K562 (cell line): ENCODE measurements at regions not wholly inside any gene's neighbourhood (a gene's known extent, or its start where the extent isn't known, plus 50 kb on each side); places are given as distances from the start of the nearest gene placed in this dataset.

ENCODE experiments used
- ATF3 ChIP-seq, 2 experiments: fragments of 450-650 bp in 1 of 2; sonication (generic) in 1 of 2; formaldehyde crosslinking in 1 of 2; IDR thresholded peaks in 1 of 2; conservative IDR thresholded peaks in 1 of 2; 2 replicates each; pipeline versions ENCODE4 v1.6.1 to v1.8.1; 2016 to 2023; ENCODE audit warnings: mild to moderate bottlenecking in 2 of 2, moderate library complexity in 2 of 2, inconsistent platforms in 1 of 2, missing genetic modification reagents in 1 of 2
- BMI1 ChIP-seq: fragments of 150-350 bp; IDR thresholded peaks from 2 replicates; pipeline ENCODE4 v1.6.1; 2014; ENCODE audit warnings: low read length
- CBX3 ChIP-seq, 2 experiments: IDR thresholded peaks; 1 replicate in 1 of 2; 2 replicates in 1 of 2; pipeline ENCODE4 v1.6.1; 2012; ENCODE audit warnings: inconsistent platforms in 2 of 2, low read length in 2 of 2, borderline replicate concordance in 1 of 2, control low read depth in 1 of 2
- CTCF ChIP-seq, 3 experiments: IDR thresholded peaks in 2 of 3; conservative IDR thresholded peaks in 1 of 3; 2 replicates each; pipeline ENCODE4 v1.5.1; 2011 to 2012; ENCODE audit warnings: low read length in 3 of 3, mild to moderate bottlenecking in 3 of 3, control low read depth in 2 of 3, improper control_type of control experiment in 1 of 3, inconsistent platforms in 1 of 3, low read depth in 1 of 3, mixed read lengths in 1 of 3, moderate library complexity in 1 of 3; ENCODE audit not compliant: insufficient read depth in 2 of 3
- FOXP4 ChIP-seq: sonication (generic); formaldehyde crosslinking; IDR thresholded peaks from 2 replicates; pipeline ENCODE4 v1.8.0; 2022; ENCODE audit warnings: mild to moderate bottlenecking, missing genetic modification reagents, borderline replicate concordance
- HNRNPK ChIP-seq: fragments of 200-400 bp; formaldehyde crosslinking; IDR thresholded peaks from one replicate; pipeline ENCODE4 v1.6.1; 2018; ENCODE audit warnings: mild to moderate bottlenecking, low read depth, low read length; ENCODE audit not compliant: poor library complexity, severe bottlenecking
- POLR2A ChIP-seq: fragments of 450-650 bp; conservative IDR thresholded peaks from 2 replicates; pipeline ENCODE4 v1.6.1; 2016
- POLR2AphosphoS2 ChIP-seq: IDR thresholded peaks from 2 replicates; pipeline ENCODE4 v1.6.1; 2012; ENCODE audit warnings: low read length, improper control_type of control experiment
- RFX5 ChIP-seq: IDR thresholded peaks from 2 replicates; pipeline ENCODE4 v1.6.1; 2011; ENCODE audit warnings: low read depth, mild to moderate bottlenecking, improper control_type of control experiment, low read length
- SMAD3 ChIP-seq: fragments of 450-650 bp; formaldehyde crosslinking; conservative IDR thresholded peaks from 2 replicates; pipeline ENCODE4 v1.4.0; 2020; ENCODE audit warnings: mild to moderate bottlenecking
- SMARCA5 ChIP-seq: fragments of 450-650 bp; IDR thresholded peaks from 2 replicates; pipeline ENCODE4 v1.6.1; 2016
- THAP7 ChIP-seq: fragments of 250-450 bp; sonication (Bioruptor Pico); IDR thresholded peaks from 2 replicates; pipeline ENCODE4 v1.5.0; 2021
- USF2 ChIP-seq: sonication (generic); formaldehyde crosslinking; IDR thresholded peaks from 2 replicates; pipeline ENCODE4 v1.5.0; 2020; ENCODE audit warnings: missing genetic modification reagents
- ZNF407 ChIP-seq: fragments of 450-650 bp; IDR thresholded peaks from 2 replicates; pipeline ENCODE4 v1.6.1; 2016; ENCODE audit warnings: low read depth

- TF ChIP-seq POLR2A (no peak), USF2 (no peak), ATF3 (IDR thresholded peaks at IDR 0.05) (no peak), ATF3 (CRISPR knock-in tag; conservative IDR thresholded peaks at IDR 0.05) (no peak), HNRNPK (no peak), THAP7 (CRISPR knock-in tag) (no peak), SMARCA5 (no peak), CBX3 (IDR thresholded peaks at IDR 0.05; ENCODE audit: borderline replicate concordance in 1 of 2, low read length in 2 of 2) (no peak), POLR2AphosphoS2 (no peak), SMAD3 (CRISPR knock-in tag) (no peak), CTCF (IDR thresholded peaks at IDR 0.05 in 2 of 3, conservative IDR thresholded peaks at IDR 0.05 in 1 of 3; ENCODE audit: insufficient read depth in 2 of 3, low read depth in 1 of 3, low read length in 3 of 3) (no peak), BMI1 (no peak), FOXP4 (CRISPR knock-in tag) (no peak), ZNF407 (no peak), RFX5 (no peak)
Observed at GRCh38 chr2:74755386-74755785, 78.5 kb upstream of the HK2 start.
